AG08395 (cell line): ENCODE measurements at regions not wholly inside any gene's neighbourhood (a gene's known extent, or its start where the extent isn't known, plus 50 kb on each side); places are given as distances from the start of the nearest gene placed in this dataset.

ENCODE experiments used
- DNase-seq: peaks from one replicate; pipeline ENCODE4 v3.0.0; 2012; ENCODE audit warnings: mixed read lengths, low spot score

DNA sequence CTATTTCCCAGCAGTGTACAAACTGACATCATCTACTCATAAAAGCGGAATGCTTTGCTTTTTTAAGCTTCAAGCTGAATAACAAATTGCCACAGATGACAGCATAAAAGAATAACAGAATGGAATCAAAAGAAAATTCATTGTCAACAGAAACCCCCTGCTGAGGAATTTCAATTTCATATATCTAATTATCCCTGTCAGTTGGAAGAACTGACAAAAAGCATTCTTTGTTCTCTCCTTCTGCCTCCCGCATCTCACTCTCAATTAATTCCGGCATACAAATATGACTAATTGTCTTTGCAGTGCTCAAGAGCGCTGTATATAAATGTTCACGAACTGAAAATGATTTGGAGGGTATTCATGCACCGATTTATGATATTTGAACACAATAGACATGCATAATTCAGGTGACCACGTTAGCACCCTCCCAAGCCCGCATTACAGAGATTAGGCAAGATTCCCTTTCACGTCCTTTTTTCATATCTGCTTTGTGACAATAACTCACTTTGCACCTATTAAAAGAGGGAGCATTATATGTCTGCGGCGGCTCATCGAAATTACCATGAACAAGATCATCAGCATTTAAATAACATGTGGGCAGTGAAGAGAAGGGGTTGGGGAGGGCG lies 277.7 kb upstream of the SALL3 start:
- DNase-seq: no peak

DNA sequence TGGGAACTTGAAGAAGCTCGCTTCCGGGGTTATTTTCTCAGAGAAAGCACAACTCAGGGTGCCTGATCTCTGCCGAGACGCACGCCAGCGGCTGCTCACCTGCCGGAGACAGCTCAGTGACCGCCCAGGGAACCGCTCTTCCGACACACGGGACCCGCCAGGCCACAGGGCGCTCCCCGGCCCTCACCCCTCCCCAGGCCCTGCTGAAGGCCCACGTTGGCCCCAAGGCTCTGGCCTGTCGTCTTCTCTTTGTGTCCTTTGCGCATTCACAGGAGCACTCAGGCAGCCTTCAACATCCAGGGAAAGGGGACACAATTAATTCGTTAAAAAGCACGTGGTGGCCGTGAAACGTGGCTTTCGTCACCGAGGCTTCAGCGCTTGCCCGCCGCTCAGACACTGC lies 276.3 kb upstream of the SALL3 start:
- no peak for DNase-seq

DNA sequence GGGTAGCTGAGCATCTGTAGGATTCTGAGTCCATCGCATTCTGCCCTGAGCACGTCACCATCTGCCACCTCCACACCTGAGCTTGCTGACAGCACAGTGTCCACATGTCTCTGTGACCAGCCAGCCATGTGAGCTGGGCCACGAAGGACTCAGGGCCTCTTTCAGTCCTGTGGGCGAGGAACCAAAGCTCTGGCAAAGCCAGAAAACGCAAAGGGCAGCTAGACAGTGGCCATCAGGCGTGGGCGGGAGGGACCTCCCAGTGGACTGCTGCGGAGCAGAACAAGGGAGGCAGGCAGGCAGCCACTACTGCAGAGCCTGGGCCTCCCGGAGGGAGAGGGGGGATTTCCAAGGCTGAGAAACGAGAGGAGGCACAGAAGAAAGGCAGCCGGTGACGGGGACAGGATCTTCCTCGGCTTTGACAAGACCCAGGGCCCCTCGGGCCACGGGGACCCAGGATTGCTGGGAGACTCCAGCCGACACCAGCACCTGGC lies 274.6 kb upstream of the SALL3 start:
- no peak for DNase-seq

- no peak for DNase-seq
Measured at GRCh38 chr18:78709261-78709809, 270.3 kb upstream of the SALL3 start.

- DNase-seq: no peak
Measured at GRCh38 chr18:78711316-78711715, 268.3 kb upstream of the SALL3 start.

DNA sequence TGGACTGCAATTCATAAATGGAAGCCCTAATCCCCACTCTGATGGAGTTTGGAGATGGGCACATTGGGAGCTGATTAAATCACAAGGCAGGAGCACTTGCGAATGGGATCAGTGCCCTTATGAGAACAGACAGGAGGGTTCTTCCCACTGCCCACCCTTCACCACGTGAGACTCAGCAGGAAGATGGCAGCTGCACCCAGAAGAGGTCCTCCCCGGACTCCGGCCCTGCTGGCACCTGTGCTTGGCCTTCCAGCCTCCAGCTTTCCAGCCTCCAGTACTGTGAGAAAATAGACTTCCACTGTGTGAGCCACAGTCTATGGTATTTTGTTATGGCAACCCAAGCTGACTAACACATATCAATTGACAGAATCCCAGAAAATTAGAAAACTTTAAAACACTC lies 267.6 kb upstream of the SALL3 start:
- no peak for DNase-seq

GRCh38 chr18:78713069-78713468 lies 266.5 kb upstream of the SALL3 start:
- DNase-seq: no peak

- no peak for DNase-seq
Measured at GRCh38 chr18:78713726-78714125, 265.9 kb upstream of the SALL3 start.

- no peak for DNase-seq
Measured at GRCh38 chr18:78716022-78716421, 263.6 kb upstream of the SALL3 start.

- DNase-seq: no peak
Measured at GRCh38 chr18:78716581-78716980, 263.0 kb upstream of the SALL3 start.

DNA sequence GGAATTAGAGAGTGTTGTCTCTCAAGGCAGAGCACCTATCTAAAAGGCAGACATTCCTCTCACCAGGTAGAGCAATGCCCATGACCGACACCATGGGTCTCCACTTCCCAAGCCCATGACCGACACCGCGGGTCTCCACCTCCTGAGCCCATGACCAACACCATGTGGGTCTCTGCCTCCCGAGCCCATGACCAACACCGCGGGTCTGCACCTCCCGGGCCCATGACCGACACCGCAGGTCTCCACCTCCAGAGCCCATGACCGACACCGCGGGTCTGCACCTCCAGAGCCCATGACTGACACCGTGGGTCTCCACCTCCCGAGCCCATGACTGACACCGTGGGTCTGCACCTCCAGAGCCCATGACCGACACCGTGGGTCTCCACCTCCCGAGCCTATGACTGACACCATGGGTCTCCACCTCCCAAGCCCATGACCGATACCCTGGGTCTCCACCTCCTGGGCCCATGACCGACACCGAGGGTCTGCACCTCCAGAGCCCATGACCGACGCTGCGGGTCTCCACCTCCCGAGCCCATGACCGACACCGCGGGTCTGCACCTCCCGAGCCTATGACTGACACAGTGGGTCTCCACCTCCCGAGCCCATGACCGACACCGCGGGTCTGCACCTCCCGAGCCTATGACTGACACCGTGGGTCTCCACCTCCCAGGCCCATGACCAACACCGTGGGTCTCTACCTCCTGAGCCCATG lies 262.4 kb upstream of the SALL3 start:
- no peak for DNase-seq

GRCh38 chr18:78717766-78718150 lies 261.9 kb upstream of the SALL3 start:
- no peak for DNase-seq

GRCh38 chr18:78719821-78720220 lies 259.8 kb upstream of the SALL3 start:
- DNase-seq: no peak

- DNase-seq: no peak
Measured at GRCh38 chr18:78720456-78721237, 259.0 kb upstream of the SALL3 start.

DNA sequence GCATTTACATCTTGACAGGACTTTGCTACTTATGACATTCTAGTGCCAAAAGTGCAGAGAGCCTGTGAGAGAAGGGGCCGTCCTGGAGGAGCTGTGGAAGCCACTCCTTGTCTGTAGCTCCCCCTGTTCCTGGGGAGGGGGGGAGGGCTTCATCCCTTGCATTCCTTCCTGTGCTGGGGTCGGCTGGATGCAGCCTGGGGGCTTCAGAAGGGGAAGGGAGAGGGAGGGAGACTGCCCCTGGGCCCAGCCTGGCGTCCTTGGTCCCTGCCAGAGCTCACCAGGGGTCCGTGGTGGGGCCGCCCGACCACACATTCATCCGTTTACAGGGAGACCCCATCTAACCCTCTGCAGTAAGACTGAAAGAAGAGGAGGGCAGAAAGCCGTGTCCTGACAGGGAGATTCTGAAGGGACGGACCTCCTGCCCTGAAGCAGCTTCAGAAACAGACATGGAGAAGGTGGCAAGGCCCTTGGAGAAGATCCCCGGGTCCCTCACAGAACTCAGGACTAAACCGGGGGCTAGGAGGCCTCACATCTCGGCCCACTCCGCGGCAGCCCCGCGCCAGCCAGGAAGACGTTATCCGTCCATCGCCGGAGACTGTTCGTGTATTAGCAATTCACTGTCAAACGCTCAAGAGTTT lies 258.3 kb upstream of the SALL3 start:
- DNase-seq: no peak

DNA sequence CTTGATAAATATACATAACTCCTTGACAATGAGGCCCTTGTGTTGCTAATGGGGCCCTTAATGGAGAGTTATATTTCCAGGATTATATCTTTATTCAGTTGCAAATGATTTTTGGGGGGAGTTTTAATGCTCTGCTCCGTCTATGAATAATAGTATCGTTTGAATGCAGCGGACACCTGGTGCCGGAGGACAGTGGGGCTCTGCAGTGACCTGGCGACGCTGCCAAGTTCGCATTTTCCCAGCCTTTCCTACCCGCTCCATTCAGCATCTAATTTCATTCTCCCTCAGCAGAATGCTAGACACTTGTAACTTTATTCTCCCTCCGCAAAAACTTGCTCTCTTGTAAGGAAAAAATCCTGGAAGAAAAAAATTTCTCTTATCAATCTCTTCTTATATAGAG lies 257.6 kb upstream of the SALL3 start:
- DNase-seq: no peak

GRCh38 chr18:78722386-78722785 lies 257.2 kb upstream of the SALL3 start:
- no peak for DNase-seq

- no peak for DNase-seq
Measured at GRCh38 chr18:78722929-78723710, 256.5 kb upstream of the SALL3 start.

- DNase-seq: no peak
Measured at GRCh38 chr18:78724214-78724914, 255.3 kb upstream of the SALL3 start.

GRCh38 chr18:78725426-78725825 lies 254.2 kb upstream of the SALL3 start:
- DNase-seq: no peak
